GM12874 (cell line): ENCODE measurements at regions not wholly inside any gene's neighbourhood (a gene's known extent, or its start where the extent isn't known, plus 50 kb on each side); places are given as distances from the start of the nearest gene placed in this dataset.

Source experiments
- CTCF ChIP-seq: IDR thresholded peaks from 2 replicates; pipeline ENCODE4 v1.5.1; 2011; ENCODE audit warnings: low read depth, mild to moderate bottlenecking, control low read depth, low read length, moderate library complexity; ENCODE audit not compliant: insufficient read depth

- no peak for TF ChIP-seq CTCF
These were observed 99.0 kb upstream of the DRD2 start for GRCh38 chr11:113574171-113574570.

- no peak for TF ChIP-seq CTCF
These were observed 97.0 kb upstream of the DRD2 start for GRCh38 chr11:113572136-113572735.

- no peak for TF ChIP-seq CTCF
These were observed 96.3 kb upstream of the DRD2 start for GRCh38 chr11:113571531-113571930.

GRCh38 chr11:113570906-113571305, 95.7 kb upstream of the DRD2 start:
- TF ChIP-seq CTCF: no peak

GRCh38 chr11:113569391-113569790, 94.2 kb upstream of the DRD2 start:
- no peak for TF ChIP-seq CTCF

- no peak for TF ChIP-seq CTCF
These were observed 93.4 kb upstream of the DRD2 start for GRCh38 chr11:113568566-113568965.

GRCh38 chr11:113567867-113568544, 92.8 kb upstream of the DRD2 start:
- no peak for TF ChIP-seq CTCF
